Adrenal gland (tissue), 9 donors: ENCODE measurements at regions not wholly inside any gene's neighbourhood (a gene's known extent, or its start where the extent isn't known, plus 50 kb on each side); places are given as distances from the start of the nearest gene placed in this dataset.

Experiments used
- DNase-seq, 7 donors: peaks; one replicate each; pipeline ENCODE4 v3.0.0-alpha.2; 2019 to 2020
- H3K27ac ChIP-seq, 5 donors: fragments of 200-600 bp; sonication (generic) in 4 of 5; 1 replicate in 3 of 5; 2 replicates in 2 of 5; pipeline versions ENCODE4 v1.5.1 to v1.8.0; 2016 to 2020; ENCODE audit warnings: mild to moderate bottlenecking in 1 of 5
- H3K27me3 ChIP-seq: fragments of 200-600 bp; 2 replicates; pipeline ENCODE4 v1.8.0; 2021
- H3K36me3 ChIP-seq, 2 donors: fragments of 200-600 bp; replicated peaks in 1 of 2; 1 replicate in 1 of 2; 2 replicates in 1 of 2; pipeline versions ENCODE4 v1.5.1 to v1.8.0; 2018 to 2022
- H3K4me1 ChIP-seq, 2 donors: fragments of 200-600 bp; replicated peaks in 1 of 2; 1 replicate in 1 of 2; 2 replicates in 1 of 2; pipeline versions ENCODE4 v1.5.1 to v1.8.0; 2018 to 2021
- H3K4me3 ChIP-seq, 4 donors: fragments of 200-600 bp; sonication (generic) in 3 of 4; one replicate each; pipeline ENCODE4 v1.5.1; 2016 to 2018
- H3K9me3 ChIP-seq, 3 donors: fragments of 200-600 bp; sonication (generic) in 1 of 3; replicated peaks in 1 of 3; 1 replicate in 2 of 3; 2 replicates in 1 of 3; pipeline versions ENCODE4 v1.5.1 to v1.8.0; 2016 to 2021
- POLR2A ChIP-seq, 2 donors: fragments of 450-650 bp; IDR thresholded peaks; one replicate each; pipeline ENCODE4 v1.6.1; 2017; ENCODE audit warnings: antibody characterized with exemption in 2 of 2, mild to moderate bottlenecking in 2 of 2, moderate library complexity in 1 of 2
- WGBS, 4 donors: extraction: QIAGEN DNeasy Blood & Tissue Kit in 2 of 4; methylation state at CpG; one replicate each; pipeline versions ENCODE4 v1.1.5 to v1.1.7; 2013 to 2017; 5-methylcytosine and 5-hydroxymethylcytosine counted together
- intact Hi-C, 2 donors: fragments of 100-400 bp; cut with DNase I; formaldehyde crosslinking; loops; one replicate each; pipeline versions ENCODE4 v1.14.1 to v1.15.0; 2022 to 2023
- TF ChIP-seq, protein P1 (sequence below), 6 experiments: fragments of 450-650 bp in 4 of 6; fragments of 200-600 bp in 2 of 6; sonication (generic) in 1 of 6; IDR thresholded peaks; 1 replicate in 5 of 6; 2 replicates in 1 of 6; pipeline versions ENCODE4 v1.5.1 to v1.8.0; 2016 to 2021; ENCODE audit warnings: antibody characterized with exemption in 6 of 6, mild to moderate bottlenecking in 2 of 6, moderate library complexity in 1 of 6
- donor health status: healthy with polysubstance abuse.
- donor health status: Bipolar disorder and iron deficiency.
- donor health status: DM: yes; HTN: yes; CAD: no.
- donor health status: DM: no; HTN: no; CAD: no.
- donor health status: DM: no; HTN: no; CAD: no.

DNA sequence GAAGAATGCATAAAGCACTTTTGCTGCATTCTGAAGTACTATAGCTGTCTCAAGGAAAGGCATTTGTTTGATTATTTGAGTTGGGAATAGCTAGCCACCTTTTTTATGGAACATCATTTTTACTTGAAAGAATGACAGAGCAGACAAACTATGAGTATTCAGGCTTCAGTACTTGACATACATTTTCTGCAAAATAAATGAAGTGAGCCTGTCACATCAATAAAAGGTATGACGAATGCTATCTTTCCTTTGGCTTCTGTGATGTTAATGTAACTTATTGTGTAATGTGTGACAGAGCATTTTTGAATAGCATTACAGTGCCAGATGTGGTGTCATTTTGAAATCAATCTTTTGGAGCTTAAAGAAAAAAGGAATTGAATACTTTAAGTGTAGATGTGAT, 440.3 kb upstream of the ONECUT1 start:
- no peak for DNase-seq
- Histone ChIP-seq H3K27me3 (no peaks in the 10 kb centered on the region), H3K9me3 (no peaks in the 10 kb centered on the region), H3K36me3 (no peaks in the 10 kb centered on the region), H3K4me3 (no peak overlapping the region), H3K4me1 (no peaks in the 10 kb centered on the region), H3K27ac (no peak overlapping the region)
- TF ChIP-seq, protein P1, sequence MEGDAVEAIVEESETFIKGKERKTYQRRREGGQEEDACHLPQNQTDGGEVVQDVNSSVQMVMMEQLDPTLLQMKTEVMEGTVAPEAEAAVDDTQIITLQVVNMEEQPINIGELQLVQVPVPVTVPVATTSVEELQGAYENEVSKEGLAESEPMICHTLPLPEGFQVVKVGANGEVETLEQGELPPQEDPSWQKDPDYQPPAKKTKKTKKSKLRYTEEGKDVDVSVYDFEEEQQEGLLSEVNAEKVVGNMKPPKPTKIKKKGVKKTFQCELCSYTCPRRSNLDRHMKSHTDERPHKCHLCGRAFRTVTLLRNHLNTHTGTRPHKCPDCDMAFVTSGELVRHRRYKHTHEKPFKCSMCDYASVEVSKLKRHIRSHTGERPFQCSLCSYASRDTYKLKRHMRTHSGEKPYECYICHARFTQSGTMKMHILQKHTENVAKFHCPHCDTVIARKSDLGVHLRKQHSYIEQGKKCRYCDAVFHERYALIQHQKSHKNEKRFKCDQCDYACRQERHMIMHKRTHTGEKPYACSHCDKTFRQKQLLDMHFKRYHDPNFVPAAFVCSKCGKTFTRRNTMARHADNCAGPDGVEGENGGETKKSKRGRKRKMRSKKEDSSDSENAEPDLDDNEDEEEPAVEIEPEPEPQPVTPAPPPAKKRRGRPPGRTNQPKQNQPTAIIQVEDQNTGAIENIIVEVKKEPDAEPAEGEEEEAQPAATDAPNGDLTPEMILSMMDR (IDR thresholded peaks at IDR 0.05) = no peak
- TF ChIP-seq POLR2A (IDR thresholded peaks at IDR 0.05) = no peak
- 46 to 53% (median 47%) methylated on average over 1 of the region's 1 CpG for whole genome bisulfite sequencing, 4 donors
- intact Hi-C loops = no loop called here

DNA sequence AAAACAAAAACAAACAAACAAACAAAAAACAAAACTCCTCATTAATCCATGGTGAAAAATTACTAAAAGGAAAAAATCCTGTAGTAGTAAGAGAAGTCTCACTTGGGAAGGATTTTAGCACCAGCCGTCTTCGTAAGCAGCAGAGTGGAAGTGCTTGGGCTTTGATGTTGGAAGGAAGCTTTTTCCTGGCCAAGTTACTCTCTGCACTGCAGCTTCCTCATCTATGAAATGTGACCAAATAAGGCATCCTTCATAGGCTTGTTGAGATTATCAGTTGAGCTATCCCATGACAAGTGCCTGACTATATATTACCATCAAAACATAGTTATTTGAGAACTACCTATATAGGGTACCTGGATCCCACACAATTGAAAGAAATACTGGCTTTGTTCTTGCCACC, 436.4 kb upstream of the ONECUT1 start:
- H3K27me3 ChIP-seq = no peaks in the 10 kb centered on the region
- H3K9me3 ChIP-seq = no peaks in the 10 kb centered on the region
- intact Hi-C loops = no loop called here
- no peak overlapping the region for H3K4me3 ChIP-seq
- no peak for DNase-seq
- no peak overlapping the region for H3K27ac ChIP-seq
- H3K36me3 ChIP-seq = no peaks in the 10 kb centered on the region
- 72 to 90% (median 82%) methylated on average over 2 of the region's 2 CpGs for WGBS, 4 donors
- H3K4me1 ChIP-seq = no peaks in the 10 kb centered on the region
- no peak for TF ChIP-seq POLR2A (IDR thresholded peaks at IDR 0.05)
- TF ChIP-seq, protein P1 (IDR thresholded peaks at IDR 0.05) = no peak

- WGBS, 4 donors = 61 to 77% (median 73%) methylated on average over 3 of the region's 3 CpGs
- TF ChIP-seq, protein P1 (IDR thresholded peaks at IDR 0.05) = no peak
- no peak for TF ChIP-seq POLR2A (IDR thresholded peaks at IDR 0.05)
Observed at GRCh38 chr15:53225781-53226180, 435.6 kb upstream of the ONECUT1 start.

DNA sequence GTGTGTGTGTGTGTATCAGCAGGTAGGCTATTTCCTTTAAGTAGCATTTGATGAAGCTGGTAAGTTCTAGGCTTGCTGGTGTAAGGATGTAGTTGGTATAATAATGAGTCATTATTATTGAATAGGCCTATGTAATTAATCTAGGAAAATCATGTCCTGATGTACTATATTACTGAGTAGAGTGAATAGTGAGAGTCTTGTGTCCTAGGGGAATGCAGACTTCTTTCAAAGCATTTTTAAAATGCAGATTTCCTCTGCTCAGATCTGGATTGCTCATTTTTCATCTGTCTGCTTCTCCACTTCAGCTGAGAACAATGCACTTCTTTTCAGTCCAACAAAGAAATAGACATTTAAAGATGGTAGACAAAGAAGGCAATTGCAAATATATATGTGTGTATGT, 434.2 kb upstream of the ONECUT1 start:
- no peak for DNase-seq
- H3K27ac ChIP-seq = no peak overlapping the region
- no peaks in the 10 kb centered on the region for H3K27me3 ChIP-seq
- H3K4me1 ChIP-seq = no peaks in the 10 kb centered on the region
- no peaks in the 10 kb centered on the region for H3K9me3 ChIP-seq
- intact Hi-C loops = no loop called here
- TF ChIP-seq, protein P1 (IDR thresholded peaks at IDR 0.05) = no peak
- TF ChIP-seq POLR2A (IDR thresholded peaks at IDR 0.05) = no peak
- H3K36me3 ChIP-seq = no peaks in the 10 kb centered on the region
- no peak overlapping the region for H3K4me3 ChIP-seq

More at GRCh38 chr15:53225781-53226180, 435.6 kb upstream of the ONECUT1 start:
- intact Hi-C loops = no loop called here
- Histone ChIP-seq H3K27me3 (no peaks in the 10 kb centered on the region), H3K9me3 (no peaks in the 10 kb centered on the region), H3K36me3 (no peaks in the 10 kb centered on the region), H3K4me3 (no peak overlapping the region), H3K27ac (no peak overlapping the region), H3K4me1 (no peaks in the 10 kb centered on the region)
- no peak for DNase-seq
